Liver (tissue), 8 donors: ENCODE measurements at regions not wholly inside any gene's neighbourhood (a gene's known extent, or its start where the extent isn't known, plus 50 kb on each side); places are given as distances from the start of the nearest gene placed in this dataset.

Experiments used
- DNase-seq: peaks from one replicate; pipeline ENCODE4 v3.0.0-alpha.2; 2017; ENCODE audit warnings: low spot score
- H3K27ac ChIP-seq, 2 donors: one replicate each; pipeline ENCODE4 v1.7.0; 2013; ENCODE audit warnings: inconsistent platforms in 2 of 2, low read length in 2 of 2, control low read depth in 1 of 2, low read depth in 1 of 2, mild to moderate bottlenecking in 1 of 2
- H3K27me3 ChIP-seq, 4 donors: one replicate each; pipeline versions ENCODE4 v1.6.1 to v1.7.0; 2013; ENCODE audit warnings: low read length in 3 of 4, inconsistent platforms in 1 of 4, mild to moderate bottlenecking in 1 of 4, moderate library complexity in 1 of 4; ENCODE audit not compliant: control insufficient read depth in 4 of 4, insufficient read depth in 4 of 4
- H3K36me3 ChIP-seq, 4 donors: one replicate each; pipeline versions ENCODE4 v1.6.1 to v1.7.0; 2013; ENCODE audit warnings: low read length in 3 of 4, mild to moderate bottlenecking in 3 of 4, low read depth in 1 of 4, moderate library complexity in 1 of 4; ENCODE audit not compliant: control insufficient read depth in 4 of 4, insufficient read depth in 3 of 4
- H3K4me1 ChIP-seq, 4 donors: one replicate each; pipeline versions ENCODE4 v1.6.1 to v1.7.0; 2013; ENCODE audit warnings: low read length in 3 of 4, mild to moderate bottlenecking in 3 of 4, moderate library complexity in 1 of 4; ENCODE audit not compliant: control insufficient read depth in 4 of 4, insufficient read depth in 4 of 4
- H3K4me3 ChIP-seq, 3 donors: one replicate each; pipeline versions ENCODE4 v1.6.1 to v1.7.0; 2013; ENCODE audit warnings: low read length in 3 of 3, control low read depth in 1 of 3, low read depth in 1 of 3, mild to moderate bottlenecking in 1 of 3
- H3K9ac ChIP-seq, 2 donors: one replicate each; pipeline ENCODE4 v1.7.0; 2013; ENCODE audit warnings: low read length in 2 of 2, mild to moderate bottlenecking in 2 of 2, moderate library complexity in 2 of 2, control low read depth in 1 of 2, low read depth in 1 of 2
- H3K9me3 ChIP-seq, 4 donors: one replicate each; pipeline versions ENCODE4 v1.6.1 to v1.7.0; 2013; ENCODE audit warnings: low read length in 3 of 4; ENCODE audit not compliant: control insufficient read depth in 4 of 4
- ATF3 ChIP-seq: IDR thresholded peaks from 2 replicates; pipeline ENCODE4 v1.6.1; 2016; ENCODE audit warnings: antibody characterized with exemption
- CTCF ChIP-seq: fragments of 150-350 bp; IDR thresholded peaks from 2 replicates; pipeline ENCODE4 v1.5.1; 2017; ENCODE audit warnings: improper control_type of control experiment, low read depth, low read length; ENCODE audit not compliant: missing input control
- EGR1 ChIP-seq, 2 donors: IDR thresholded peaks; 2 replicates each; pipeline ENCODE4 v1.6.1; 2016 to 2018; ENCODE audit warnings: antibody characterized with exemption in 2 of 2, low read depth in 2 of 2
- FOXA1 ChIP-seq: IDR thresholded peaks from 2 replicates; pipeline ENCODE4 v1.6.1; 2016; ENCODE audit warnings: antibody characterized with exemption
- FOXA2 ChIP-seq: IDR thresholded peaks from 2 replicates; pipeline ENCODE4 v1.6.1; 2016; ENCODE audit warnings: antibody characterized with exemption
- GABPA ChIP-seq, 2 donors: IDR thresholded peaks in 1 of 2; conservative IDR thresholded peaks in 1 of 2; 2 replicates each; pipeline ENCODE4 v1.6.1; 2016; ENCODE audit warnings: antibody characterized with exemption in 2 of 2, mild to moderate bottlenecking in 1 of 2, moderate library complexity in 1 of 2
- HNF4A ChIP-seq, 2 donors: conservative IDR thresholded peaks; 2 replicates each; pipeline ENCODE4 v1.6.1; 2016; ENCODE audit warnings: antibody characterized with exemption in 2 of 2, mild to moderate bottlenecking in 2 of 2
- HNF4G ChIP-seq: IDR thresholded peaks from 2 replicates; pipeline ENCODE4 v1.6.1; 2016; ENCODE audit warnings: antibody characterized with exemption
- JUND ChIP-seq, 2 donors: IDR thresholded peaks; 2 replicates each; pipeline ENCODE4 v1.6.1; 2016; ENCODE audit warnings: antibody characterized with exemption in 2 of 2
- MAX ChIP-seq: IDR thresholded peaks from 2 replicates; pipeline ENCODE4 v1.6.1; 2016; ENCODE audit warnings: antibody characterized with exemption
- NR2F2 ChIP-seq: IDR thresholded peaks from 2 replicates; pipeline ENCODE4 v1.6.1; 2016; ENCODE audit warnings: antibody characterized with exemption
- RAD21 ChIP-seq, 2 donors: IDR thresholded peaks; 2 replicates each; pipeline ENCODE4 v1.6.1; 2016; ENCODE audit warnings: antibody characterized with exemption in 2 of 2, mild to moderate bottlenecking in 2 of 2
- RXRA ChIP-seq, 2 donors: IDR thresholded peaks; 2 replicates each; pipeline ENCODE4 v1.6.1; 2017 to 2018; ENCODE audit warnings: antibody characterized with exemption in 2 of 2, mild to moderate bottlenecking in 1 of 2
- SP1 ChIP-seq: IDR thresholded peaks from 2 replicates; pipeline ENCODE4 v1.6.1; 2018; ENCODE audit warnings: antibody characterized with exemption, mild to moderate bottlenecking
- TAF1 ChIP-seq: conservative IDR thresholded peaks from 2 replicates; pipeline ENCODE4 v1.6.1; 2016; ENCODE audit warnings: antibody characterized with exemption, mild to moderate bottlenecking
- YY1 ChIP-seq: IDR thresholded peaks from 2 replicates; pipeline ENCODE4 v1.6.1; 2016; ENCODE audit warnings: antibody characterized with exemption, mild to moderate bottlenecking
- ZBTB33 ChIP-seq: IDR thresholded peaks from 2 replicates; pipeline ENCODE4 v1.6.1; 2016; ENCODE audit warnings: antibody characterized with exemption
- WGBS: extraction: QIAGEN DNeasy Blood & Tissue Kit; methylation state at CpG from one replicate; pipeline ENCODE4 v1.1.7; 2013; 5-methylcytosine and 5-hydroxymethylcytosine counted together
- donor health status: healthy.
- donor health status: healthy.
- donor health status: healthy.
- donor health status: healthy.
- donor health status: healthy.

GRCh38 chr2:66113988-66114625 lies 320.8 kb upstream of the MEIS1 start:
- no peak overlapping the region for H3K27ac ChIP-seq
- H3K9me3 ChIP-seq: no peaks in the 10 kb centered on the region
- DNase-seq: no peak
- WGBS: 63% methylated on average over 2 of the region's 2 CpGs
- H3K9ac ChIP-seq: no peak overlapping the region
- no peaks in the 10 kb centered on the region for H3K36me3 ChIP-seq
- no peak overlapping the region for H3K4me3 ChIP-seq
- TF ChIP-seq NR2F2 (peak; percentile 39), RXRA (IDR thresholded peaks at IDR 0.05) (peak; percentile 65 to 72), HNF4A (conservative IDR thresholded peaks at IDR 0.05) (peak; percentile 34 to 73), FOXA2 (no peak)
- H3K27me3 ChIP-seq: no peaks in the 10 kb centered on the region
- H3K4me1 ChIP-seq: no peaks in the 10 kb centered on the region

- TF ChIP-seq YY1 (no peak), JUND (IDR thresholded peaks at IDR 0.05) (no peak), FOXA2 (no peak), RAD21 (IDR thresholded peaks at IDR 0.05) (no peak), FOXA1 (no peak), TAF1 (no peak), ATF3 (no peak), MAX (no peak)
- Histone ChIP-seq H3K9ac (no peak overlapping the region), H3K36me3 (no peaks in the 10 kb centered on the region), H3K4me3 (no peak overlapping the region), H3K27me3 (no peaks in the 10 kb centered on the region), H3K9me3 (no peaks in the 10 kb centered on the region), H3K27ac (no peak overlapping the region), H3K4me1 (no peaks in the 10 kb centered on the region)
- DNase-seq: no peak
- 88% methylated on average over 7 of the region's 7 CpGs for whole genome bisulfite sequencing
Measured at GRCh38 chr2:66111706-66112105, 323.2 kb upstream of the MEIS1 start.

- Histone ChIP-seq H3K27ac (no peak overlapping the region), H3K9ac (no peak overlapping the region), H3K36me3 (no peaks in the 10 kb centered on the region), H3K4me1 (no peaks in the 10 kb centered on the region), H3K9me3 (no peaks in the 10 kb centered on the region), H3K27me3 (no peaks in the 10 kb centered on the region), H3K4me3 (no peak overlapping the region)
- WGBS: 88% methylated on average over 2 of the region's 2 CpGs
- DNase-seq: no peak
- TF ChIP-seq GABPA (IDR thresholded peaks at IDR 0.05 in 1 of 2, conservative IDR thresholded peaks at IDR 0.05 in 1 of 2) (no peak), TAF1 (no peak)
Measured at GRCh38 chr2:66110608-66111007, 324.3 kb upstream of the MEIS1 start.

- no peak for DNase-seq
- no peaks in the 10 kb centered on the region for H3K4me1 ChIP-seq
- H3K27me3 ChIP-seq: no peaks in the 10 kb centered on the region
- no peak for TF ChIP-seq YY1
- no peak for TF ChIP-seq HNF4G
- no peak for TF ChIP-seq SP1
- TF ChIP-seq GABPA (IDR thresholded peaks at IDR 0.05 in 1 of 2, conservative IDR thresholded peaks at IDR 0.05 in 1 of 2): no peak
- TF ChIP-seq JUND (IDR thresholded peaks at IDR 0.05): no peak
- no peak for TF ChIP-seq FOXA1
- TF ChIP-seq TAF1: no peak
- no peak for TF ChIP-seq ATF3
- TF ChIP-seq RXRA (IDR thresholded peaks at IDR 0.05): no peak
- no peak for TF ChIP-seq NR2F2
- TF ChIP-seq FOXA2: no peak
- TF ChIP-seq CTCF: no peak
- no peak for TF ChIP-seq EGR1 (IDR thresholded peaks at IDR 0.05; ENCODE audit: low read depth in 2 of 2)
- TF ChIP-seq ZBTB33: no peak
- no peaks in the 10 kb centered on the region for H3K9me3 ChIP-seq
- 88% methylated on average over 2 of the region's 2 CpGs for WGBS
- H3K36me3 ChIP-seq: no peaks in the 10 kb centered on the region
- H3K27ac ChIP-seq: no peak overlapping the region
- H3K9ac ChIP-seq: no peak overlapping the region
- H3K4me3 ChIP-seq: no peak overlapping the region
Measured at GRCh38 chr2:66110086-66110485, 324.8 kb upstream of the MEIS1 start.
